Hematopoietic multipotent progenitor cell treated with erythropoietin and hydrocortisone succinate and interleukin-3 and kit ligand, for 4 days (in vitro differentiated cells): ENCODE measurements at regions not wholly inside any gene's neighbourhood (a gene's known extent, or its start where the extent isn't known, plus 50 kb on each side); places are given as distances from the start of the nearest gene placed in this dataset.
A peak's percentile ranks its signal among the peaks of the same experiment; 100 is the strongest.

Experiments
- DNase-seq: peaks from one replicate; pipeline ENCODE4 v3.0.0-alpha.2; 2015

DNA sequence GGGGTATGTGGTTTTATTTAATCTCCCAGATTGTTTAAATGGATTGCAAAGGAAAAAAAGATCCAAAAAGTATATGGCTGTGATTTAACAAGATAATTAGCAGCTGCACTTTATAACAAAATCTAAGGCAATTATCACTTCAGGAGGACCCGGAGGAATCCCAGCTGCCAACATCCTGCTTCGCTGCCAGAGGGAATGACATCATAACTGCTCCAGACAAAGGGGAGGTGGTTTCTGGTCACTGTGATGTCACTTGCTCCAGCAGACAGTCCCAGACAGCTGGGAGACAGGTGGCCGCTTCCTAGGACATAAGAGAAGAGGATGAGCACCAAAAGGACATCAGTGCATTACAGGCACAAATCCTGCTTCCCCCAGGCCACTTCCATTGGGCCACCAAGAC is 371.0 kb downstream of the BCOR start:
- no peak for DNase-seq

DNA sequence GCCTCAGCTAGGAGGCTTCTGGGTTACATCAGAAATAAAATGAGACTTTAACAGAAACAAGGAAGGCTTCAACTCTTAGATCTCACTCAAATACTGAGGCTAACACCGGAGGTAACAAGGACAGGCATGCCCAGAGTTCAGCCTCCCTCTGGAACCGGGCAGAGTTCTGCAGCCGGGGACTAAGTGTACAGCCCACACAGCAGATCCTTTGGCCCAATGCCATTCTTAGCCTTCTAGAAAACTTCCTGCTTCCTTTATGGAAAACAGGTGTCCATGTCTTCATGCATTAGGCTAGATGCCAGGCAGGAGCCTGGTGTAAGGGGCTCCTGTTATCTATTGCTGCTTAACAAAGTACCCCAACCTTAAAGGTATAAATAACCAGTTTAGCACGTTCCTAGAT is 369.7 kb downstream of the BCOR start:
- no peak for DNase-seq

DNA sequence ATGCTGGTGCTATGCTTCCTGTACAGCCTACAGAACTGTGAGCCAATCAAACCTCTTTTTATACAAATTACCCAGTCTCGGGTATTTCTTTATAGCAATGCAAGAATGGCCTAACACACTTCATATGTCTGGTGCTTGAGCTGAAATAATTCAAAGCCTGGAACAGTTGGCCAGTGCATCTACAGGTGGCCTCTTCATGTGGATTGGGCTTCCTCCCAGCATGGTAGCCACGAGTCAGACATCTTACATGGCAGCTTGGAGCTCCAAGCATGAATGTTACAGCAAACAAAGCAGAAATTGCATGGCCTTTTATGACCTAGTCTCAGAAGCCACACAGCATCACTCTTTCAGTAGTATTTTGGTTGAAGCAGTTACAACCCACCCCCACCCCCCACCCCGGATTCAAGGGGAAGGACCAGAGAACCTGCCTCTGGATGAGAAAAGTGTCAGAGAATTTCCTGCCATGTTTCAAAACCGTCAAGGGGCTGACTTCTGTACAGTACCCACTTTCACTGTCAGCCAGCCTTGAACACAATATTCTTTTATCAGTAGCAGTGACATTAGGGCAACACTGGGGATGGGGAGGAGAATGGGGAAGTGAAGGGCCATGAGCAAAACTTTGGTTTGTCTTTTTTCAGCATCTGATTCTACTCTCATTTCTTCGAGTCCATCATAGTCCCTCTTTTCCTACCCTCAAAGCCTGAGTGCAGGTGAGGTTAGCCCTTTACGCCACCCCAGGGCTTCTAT is 368.7 kb downstream of the BCOR start:
- peak; percentile 58 for DNase-seq

DNA sequence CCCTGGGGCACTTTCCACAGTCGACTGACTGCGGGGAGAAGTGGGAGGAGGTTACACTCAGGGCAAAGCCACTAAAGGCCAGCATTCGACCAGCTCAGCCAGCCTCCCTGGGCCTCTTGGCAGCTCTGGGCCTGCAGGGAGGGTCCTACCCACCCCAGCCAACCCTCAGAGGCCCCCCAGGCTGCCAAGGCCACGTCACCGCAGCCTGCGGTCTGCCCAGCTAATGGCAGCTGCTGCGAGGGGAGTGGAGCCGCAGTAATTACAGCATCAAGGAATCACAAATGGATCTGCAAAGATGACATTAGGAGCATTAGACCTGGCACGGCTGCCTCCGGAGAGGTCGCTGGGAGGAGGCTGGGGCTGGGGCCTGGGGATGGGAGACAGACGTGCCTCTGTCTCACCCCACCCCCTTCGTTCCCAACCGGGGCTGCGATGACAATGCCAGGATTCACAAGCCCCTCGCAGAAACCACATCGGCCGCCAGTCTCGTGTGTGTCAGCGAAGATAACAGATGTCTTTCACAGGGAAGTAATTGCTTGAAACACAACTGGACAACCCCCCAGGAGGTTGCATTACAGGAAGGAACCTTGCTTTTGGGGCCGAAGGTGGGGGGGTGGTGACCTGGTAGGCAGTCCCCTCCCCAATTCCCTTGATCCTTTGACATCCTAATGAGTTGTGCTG is 367.6 kb downstream of the BCOR start:
- peak; percentile 94 for DNase-seq

DNA sequence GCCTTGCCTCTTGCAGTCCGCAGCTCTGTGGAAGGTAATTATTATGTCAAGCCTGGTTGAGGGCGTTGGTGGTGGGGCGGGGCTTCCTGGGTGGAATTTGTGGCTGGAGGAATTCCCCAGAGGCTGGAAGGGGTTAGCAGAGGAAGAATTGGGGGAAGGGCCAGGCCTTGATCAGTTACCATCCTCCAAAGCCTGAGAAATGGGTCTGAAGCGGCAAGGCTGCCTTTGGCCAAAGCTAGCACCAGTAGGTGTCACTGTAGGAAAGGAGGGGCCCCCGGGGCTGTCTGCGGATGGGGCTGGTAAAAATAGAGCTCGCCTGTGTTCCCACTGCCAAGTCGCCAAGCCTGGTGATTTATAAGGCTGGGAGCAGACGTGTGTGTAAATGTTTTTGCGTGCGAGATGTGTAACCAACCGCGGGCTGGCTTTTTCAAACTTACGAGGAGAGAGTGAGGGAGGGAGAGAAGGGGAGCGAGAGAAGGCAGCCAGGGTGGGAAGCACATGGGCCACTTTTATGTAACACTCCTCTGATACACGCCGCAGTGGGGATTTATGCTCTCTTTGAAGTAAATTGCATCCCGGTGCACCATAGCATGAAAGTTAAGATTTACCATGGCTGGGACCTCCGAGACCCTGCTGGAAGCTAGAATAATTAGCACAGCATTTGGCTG is 367.0 kb downstream of the BCOR start:
- peak; percentile 89 for DNase-seq

DNA sequence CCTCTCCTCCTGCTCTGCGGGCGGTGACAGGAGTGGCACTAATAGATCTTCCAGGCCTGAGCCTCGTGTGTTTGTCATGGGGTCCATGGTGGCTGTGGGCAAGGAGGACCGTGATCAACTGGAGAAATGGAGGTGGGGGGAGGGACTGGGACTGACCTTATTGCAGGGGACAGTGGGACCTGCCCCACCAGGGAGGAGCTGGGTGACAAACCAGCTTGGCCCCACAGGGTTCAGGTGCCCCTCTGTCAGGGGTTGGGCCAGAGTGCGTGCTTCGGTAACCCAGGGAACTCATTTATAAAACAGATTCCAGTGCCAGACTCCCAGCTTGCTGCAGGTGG is 366.5 kb downstream of the BCOR start:
- DNase-seq: no peak

DNA sequence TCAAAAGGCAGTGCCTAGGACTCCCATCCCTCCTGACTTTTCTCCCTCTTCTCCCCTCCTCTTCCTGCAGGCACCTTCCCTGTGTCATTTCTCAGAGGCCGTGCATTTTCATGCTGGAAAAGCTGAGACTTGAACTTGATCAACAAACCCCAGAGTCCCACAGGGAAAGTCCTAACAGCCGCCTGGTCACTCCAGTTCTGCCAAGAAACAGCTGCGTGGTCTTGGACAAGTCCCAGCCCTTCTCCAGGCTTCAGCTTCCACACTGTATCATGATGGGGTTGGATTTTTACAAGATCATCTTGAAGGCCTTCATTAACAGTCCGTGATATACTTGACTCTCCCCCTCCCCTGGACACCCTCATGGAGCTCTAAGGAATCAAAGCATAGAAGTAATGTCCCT is 366.0 kb downstream of the BCOR start:
- no peak for DNase-seq

DNA sequence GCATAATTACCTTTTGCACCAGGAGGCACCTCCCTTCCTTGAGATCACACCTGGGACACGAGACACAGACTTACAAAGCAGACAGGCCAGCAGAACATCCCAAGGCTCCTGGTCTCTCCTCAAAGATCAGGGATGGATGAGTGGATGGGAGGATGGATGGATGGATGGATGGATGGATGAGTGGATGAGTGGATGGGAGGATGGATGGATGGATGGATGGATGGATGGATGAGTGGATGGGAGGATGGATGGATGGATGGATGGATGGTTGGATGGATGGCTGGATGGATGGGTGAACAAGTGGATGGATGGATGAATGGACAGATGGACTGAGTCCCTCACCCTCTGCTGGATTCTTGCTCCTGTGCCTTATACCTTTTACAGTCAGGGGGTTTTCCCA is 364.0 kb downstream of the BCOR start:
- no peak for DNase-seq

DNA sequence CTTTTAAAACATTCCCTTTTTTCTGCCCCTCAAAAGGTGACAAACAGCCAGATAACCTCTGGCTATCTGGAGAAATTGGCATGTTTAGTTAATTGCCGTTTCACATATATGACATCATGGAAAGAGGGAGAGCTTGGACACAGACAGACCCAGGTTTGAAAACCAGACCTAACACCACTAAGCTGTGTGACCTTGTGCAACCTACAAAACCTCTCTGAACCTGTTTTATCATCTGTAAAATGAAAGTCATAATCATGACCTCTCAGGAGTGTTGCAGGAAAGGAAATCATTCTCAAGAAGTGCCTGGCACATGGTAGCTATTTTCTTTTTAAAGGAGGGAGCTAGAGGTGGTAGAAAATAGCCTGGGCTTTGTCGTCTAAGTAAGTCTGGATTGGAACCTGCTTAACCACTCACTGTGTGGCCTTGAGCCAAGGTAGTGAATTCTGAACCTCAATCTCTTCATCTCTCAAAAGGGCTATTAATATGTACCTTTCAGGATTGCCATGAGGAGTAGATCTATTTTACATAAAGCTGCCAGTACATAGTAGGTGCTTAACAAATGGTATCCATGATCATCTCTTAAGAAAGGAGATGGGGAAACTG is 363.5 kb downstream of the BCOR start:
- DNase-seq: no peak

DNA sequence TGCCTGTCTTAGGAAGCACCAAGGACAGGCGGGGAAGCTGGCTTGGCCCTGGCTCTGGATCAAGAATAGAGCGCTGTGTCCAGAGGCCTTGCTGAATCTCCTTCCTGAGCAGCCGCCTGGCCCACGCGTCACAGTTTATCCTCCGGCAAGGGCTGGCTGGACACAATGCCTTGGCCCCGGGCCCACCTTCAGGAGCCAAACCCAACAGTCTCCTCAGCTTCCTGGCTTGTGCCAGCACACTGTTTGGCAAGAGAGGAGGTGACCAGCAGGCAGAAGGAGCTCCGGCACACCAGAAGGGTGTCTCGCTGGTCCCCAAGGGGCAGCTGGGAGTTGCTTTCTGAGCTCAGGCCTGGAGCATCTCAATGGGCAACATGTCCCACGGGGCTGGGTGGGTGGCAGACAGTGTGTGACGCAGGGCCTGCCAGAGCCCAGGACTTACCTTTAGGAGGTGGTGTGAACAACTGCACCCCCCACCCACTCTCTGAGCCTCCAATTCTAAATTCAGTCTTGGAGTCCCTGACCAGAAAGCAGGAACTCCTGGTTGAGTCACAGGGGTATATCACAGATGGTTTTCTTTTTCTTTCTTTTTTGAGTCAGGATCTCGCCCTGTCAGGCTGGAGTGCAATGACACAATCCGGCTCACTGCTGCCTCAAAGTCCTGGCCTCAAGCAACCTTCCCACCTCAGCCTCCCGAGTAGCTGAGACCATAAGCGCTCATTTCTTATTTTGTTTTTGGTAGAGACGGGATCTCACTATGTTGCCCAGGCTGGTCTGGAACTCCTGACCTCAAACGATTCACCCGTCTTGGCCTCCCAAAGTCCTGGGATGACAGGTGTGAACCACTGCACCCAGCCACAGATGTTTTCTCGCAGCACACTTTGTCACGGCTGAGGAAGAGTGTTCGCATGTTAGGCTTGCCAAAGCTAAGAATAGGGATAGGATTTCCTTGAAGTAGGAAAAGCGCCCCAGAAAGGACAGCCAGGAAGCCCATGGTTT is 361.2 kb downstream of the BCOR start:
- no peak for DNase-seq

DNA sequence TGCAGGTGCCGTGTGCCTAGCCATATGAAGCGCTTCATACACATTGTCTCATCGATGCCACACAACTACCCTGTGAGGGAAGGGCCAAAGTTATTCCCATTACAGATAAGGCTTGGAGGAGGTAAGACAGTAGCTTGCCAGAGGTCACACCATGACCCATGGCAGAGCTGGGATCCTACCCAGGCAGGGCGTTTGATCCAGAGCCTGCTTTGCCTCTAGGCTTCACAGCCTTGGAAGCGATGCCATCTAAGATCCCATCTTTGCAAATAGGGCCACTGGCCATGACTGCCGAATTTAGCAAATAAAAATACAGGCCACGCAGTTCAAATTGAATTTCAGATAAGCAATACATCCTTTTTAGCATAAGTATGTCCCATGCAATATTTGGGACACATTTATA is 358.2 kb downstream of the BCOR start:
- DNase-seq: no peak

DNA sequence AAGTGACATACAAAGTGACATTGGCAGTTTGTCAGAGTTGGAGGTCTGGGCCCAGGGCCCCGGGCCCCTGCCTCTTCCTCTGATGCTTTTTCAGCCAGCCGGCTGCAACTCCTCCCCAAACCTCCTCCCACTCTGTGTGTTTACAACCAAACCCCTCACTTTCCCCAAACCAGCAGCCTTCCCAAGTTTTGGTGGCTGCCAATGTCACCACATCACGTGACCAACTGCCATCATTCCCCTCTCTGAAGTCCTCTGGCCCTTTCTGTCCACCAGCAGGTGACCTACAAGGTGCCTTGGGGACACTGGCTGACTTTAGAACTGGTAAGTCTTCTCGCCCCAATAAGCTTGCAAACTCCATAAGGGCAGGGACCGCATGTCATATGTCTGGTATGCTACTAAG is 357.7 kb downstream of the BCOR start:
- DNase-seq: no peak

DNA sequence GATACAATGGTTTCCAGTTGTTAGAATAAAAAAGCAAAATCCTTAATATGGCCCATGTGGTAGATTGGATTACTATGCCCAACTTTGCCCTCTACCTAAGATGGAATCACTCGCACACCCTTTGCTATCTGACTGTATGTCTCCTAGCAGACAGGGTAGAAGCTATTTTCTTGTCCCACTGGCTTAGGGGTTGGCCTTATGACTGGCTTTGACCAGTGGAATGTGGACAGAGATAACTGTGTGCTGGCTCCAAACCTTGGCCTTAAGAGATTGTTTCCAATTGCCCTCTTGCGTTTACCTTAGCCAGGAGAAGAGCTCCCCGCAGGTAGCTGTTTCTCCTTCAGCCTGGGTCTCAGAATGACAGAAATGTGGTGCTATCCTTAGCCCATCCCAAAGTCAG is 355.9 kb downstream of the BCOR start:
- DNase-seq: no peak

DNA sequence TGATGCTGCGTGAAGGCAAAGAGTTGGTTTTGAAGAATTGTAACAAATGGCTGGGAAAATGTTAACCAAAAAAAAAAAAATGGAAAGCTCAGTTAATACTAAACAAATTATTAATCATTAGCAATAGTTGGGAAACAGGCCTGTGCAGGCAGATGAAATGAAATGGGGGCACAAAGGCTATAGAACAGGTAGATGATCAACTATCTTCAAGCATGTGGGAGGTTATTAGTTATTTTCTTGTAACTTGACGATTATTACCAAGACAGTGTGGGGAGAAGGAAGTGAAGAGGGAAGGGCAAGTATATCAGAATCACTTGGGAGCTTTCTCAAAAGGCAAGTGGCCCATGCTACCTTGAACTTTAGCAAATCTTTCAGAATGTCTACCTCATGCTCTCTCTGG is 351.9 kb downstream of the BCOR start:
- DNase-seq: no peak

DNA sequence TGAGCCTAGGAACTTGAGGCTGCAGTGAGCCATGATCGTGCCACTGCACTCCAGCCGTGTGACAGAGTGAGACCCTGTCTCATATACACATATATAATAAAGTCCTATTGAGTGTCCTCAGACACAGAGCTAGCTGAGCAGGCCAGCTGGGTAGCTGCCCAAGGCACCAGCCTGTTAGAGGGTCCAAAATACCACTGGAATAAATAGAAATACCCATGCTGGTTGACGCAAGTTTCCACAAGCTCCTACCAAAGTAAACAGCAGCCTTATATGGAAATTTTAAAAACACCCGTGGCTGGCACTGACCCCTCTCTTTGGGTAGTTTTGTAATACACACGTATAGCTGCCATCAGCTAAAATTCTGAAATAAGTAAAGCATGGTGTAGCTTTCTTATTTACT is 348.6 kb downstream of the BCOR start:
- DNase-seq: no peak

DNA sequence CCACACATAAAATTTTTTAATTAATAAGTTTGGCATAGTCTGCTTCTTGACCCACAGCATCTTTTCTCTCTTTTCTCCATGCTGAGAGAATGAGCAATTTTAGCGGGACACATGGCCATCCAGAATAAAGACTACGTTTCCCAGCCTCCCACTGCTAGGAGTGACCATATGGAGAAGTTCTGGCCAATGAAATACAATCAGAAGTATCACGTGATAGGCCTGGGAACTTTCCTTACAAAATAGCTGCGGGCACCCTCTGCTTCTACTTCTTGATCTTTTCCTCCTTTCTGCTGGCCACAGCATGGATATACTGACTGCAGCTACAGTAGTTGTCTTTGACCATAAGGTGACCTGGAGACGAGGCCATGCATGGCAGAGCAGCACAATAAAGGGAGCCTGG is 348.0 kb downstream of the BCOR start:
- DNase-seq: no peak

DNA sequence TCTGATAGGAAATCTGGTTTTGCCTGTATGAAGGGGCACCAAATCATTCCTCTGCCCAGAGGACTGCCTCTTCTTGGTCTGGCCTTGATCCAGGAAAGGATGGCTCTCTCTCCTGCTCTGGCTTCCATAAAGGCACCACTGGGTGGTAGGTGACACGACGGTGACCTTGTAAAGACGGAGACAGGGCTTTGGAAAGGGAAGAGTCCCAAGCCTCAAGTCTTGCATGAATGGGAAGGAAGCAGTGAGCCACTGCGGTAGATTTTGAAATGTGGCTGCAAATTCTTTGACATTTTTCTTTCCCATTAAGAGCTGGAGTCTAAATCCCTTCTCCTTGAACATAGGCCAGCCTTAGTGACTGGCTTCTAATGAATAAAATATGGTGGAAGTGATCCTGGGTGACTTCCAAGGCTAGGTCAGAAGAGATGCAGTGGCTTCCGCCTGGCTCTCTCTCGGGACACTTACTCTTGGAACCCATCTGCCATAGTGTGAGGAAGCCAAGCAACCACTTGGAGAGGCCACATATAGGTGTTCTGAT is 347.4 kb downstream of the BCOR start:
- DNase-seq: no peak

DNA sequence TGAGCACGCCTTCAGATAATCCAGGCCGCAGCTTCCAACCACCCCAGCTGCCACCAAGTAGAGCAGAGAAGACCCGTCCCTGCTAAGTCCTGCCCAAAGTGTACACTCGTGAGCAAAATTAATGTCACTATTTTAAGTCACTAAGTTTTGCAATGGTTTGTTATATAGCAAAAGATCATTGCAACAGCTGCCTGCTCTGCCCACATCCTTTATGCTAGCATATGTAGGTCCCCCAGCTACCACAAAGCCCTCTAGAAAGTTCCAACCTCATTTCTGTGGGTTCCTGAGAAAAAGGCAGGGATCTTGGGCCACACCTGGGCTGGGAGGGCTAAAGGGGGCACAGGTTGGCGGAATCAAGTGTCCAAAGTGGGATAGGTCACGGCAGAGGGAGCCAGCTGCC is 346.9 kb downstream of the BCOR start:
- DNase-seq: peak; percentile 72

DNA sequence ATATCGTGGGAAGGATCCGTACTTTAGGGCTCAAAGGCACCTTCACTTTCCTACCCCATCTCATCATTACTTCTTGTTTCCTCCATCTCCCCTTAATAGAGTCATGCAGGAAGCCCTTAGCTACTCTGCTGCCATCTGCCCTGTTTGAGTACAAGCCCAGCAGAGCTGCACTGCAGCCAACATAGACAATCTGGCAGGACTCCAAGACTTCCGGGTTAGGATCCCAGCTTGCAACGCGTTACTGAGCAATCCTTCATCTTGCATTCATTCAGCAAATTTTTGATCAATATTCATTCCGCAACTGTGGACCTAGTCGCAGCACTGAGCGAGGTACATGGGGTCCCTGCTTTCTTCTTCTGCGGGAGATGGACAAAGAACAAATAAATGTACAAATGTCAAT is 344.9 kb downstream of the BCOR start:
- peak; percentile 31 for DNase-seq

DNA sequence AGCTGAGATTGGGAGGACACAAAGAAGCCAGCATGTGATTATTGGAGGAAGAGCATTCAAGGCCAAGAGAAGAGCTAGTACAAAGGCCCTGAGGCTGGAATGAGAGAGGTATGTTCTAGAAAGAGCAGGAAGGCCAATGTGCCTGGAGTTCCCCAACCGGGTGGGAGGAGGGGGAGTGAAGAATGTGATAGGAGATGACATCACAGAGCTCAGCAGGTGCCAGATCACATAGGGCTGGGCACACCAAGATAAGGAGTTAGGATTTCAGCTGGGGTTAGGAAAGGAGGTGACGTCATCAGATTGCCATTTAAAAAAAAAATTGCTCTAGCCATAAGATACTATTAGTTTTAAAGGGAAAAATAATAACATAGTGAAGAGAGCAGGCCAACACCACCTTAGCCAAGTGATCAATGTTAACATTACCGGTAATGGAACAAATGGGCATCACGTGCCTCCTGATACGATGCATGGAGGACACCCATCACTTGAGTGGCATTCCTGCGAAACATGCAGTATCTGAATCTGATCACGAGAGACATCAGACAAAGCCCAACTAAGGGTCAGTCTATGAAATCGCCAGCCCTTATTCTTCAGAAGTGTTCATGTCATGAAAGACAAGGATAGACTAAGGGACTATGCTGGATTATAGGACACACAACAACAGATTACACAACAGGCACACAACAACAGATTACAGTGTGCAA is 344.3 kb downstream of the BCOR start:
- peak; percentile 45 for DNase-seq

DNA sequence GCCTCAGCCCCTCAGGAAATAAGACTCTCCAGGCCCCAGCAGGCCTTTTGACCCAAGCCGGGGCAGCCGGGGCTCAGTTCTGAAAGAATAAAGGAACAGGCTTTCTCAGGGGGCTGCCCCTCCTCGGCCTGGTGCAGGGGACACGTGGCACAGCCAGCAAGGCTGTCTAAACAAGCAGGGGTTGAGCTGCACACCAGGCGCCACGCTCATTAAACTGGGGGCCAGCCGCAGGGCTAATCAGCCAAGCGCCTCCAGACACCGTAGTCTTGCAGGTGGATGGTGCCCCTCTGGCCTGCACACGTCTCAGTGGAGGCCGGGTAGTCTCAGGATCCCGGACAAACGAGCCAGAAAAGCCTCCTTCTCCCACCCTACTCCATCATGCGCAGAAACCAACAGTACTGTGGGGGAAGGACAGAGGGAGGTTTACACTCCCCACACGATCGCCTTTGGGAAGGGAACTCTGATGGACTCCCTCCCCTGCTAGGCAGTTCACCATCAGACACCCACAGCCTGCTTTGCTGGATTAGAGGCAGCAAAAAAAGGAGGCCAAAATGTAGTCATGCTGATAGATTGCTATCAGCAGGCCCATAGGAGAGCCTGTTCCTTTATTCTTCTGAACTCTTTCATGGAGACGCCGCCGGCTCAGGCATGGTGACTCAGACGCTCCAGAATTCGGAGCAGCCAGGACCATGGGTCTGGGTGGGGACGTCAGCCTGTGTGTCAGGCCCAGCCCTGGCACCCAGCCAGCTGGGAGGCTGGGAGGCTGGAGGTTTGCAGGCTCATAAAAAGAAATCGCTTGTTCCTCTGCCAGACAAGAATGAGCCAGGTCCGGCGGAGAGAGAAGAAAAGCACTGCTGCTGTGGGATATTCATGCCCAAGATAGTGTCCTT is 342.4 kb downstream of the BCOR start:
- DNase-seq: no peak
